Stomach (tissue), 8 donors: ENCODE measurements at regions not wholly inside any gene's neighbourhood (a gene's known extent, or its start where the extent isn't known, plus 50 kb on each side); places are given as distances from the start of the nearest gene placed in this dataset.
"Not testable (repeated sequence)": the region's sequence is repeated elsewhere in the genome, so short reads cannot be mapped to it uniquely, and the experiment has no call there.

Source experiments
- DNase-seq, 2 donors: peaks; one replicate each; pipeline versions ENCODE4 v3.0.0 to v3.0.0-alpha.2; 2013 to 2019
- H3K27ac ChIP-seq, 5 donors: fragments of 200-600 bp in 4 of 5; sonication (generic) in 4 of 5; one replicate each; pipeline ENCODE4 v1.5.1; 2013 to 2019; ENCODE audit warnings: mild to moderate bottlenecking in 1 of 5, moderate library complexity in 1 of 5
- H3K27me3 ChIP-seq, 3 donors: fragments of 200-600 bp; sonication (generic); one replicate each; pipeline ENCODE4 v1.5.1; 2017 to 2019; ENCODE audit warnings: mixed run types in 1 of 3
- H3K36me3 ChIP-seq, 4 donors: fragments of 200-600 bp; sonication (generic); 1 replicate in 3 of 4; 2 replicates in 1 of 4; pipeline ENCODE4 v1.5.1; 2016 to 2019
- H3K4me1 ChIP-seq, 4 donors: fragments of 200-600 bp; sonication (generic); one replicate each; pipeline ENCODE4 v1.5.1; 2016 to 2019
- H3K4me3 ChIP-seq, 4 donors: fragments of 200-600 bp; sonication (generic) in 3 of 4; one replicate each; pipeline ENCODE4 v1.5.1; 2016 to 2019; ENCODE audit warnings: mild to moderate bottlenecking in 1 of 4
- H3K9me3 ChIP-seq, 4 donors: fragments of 200-600 bp; sonication (generic); one replicate each; pipeline ENCODE4 v1.5.1; 2016 to 2019
- EP300 ChIP-seq: sonication (generic); formaldehyde crosslinking; IDR thresholded peaks from one replicate; pipeline ENCODE4 v1.6.1; 2017; ENCODE audit warnings: antibody characterized with exemption
- POLR2A ChIP-seq, 4 donors: fragments of 450-650 bp; IDR thresholded peaks; one replicate each; pipeline ENCODE4 v1.6.1; 2016; ENCODE audit warnings: antibody characterized with exemption in 4 of 4, control low read depth in 2 of 4, mild to moderate bottlenecking in 1 of 4, moderate library complexity in 1 of 4
- POLR2AphosphoS5 ChIP-seq, 3 donors: sonication (generic); formaldehyde crosslinking; IDR thresholded peaks; one replicate each; pipeline ENCODE4 v1.6.1; 2016; ENCODE audit warnings: antibody characterized with exemption in 3 of 3
- WGBS, 5 donors: extraction: QIAGEN DNeasy Blood & Tissue Kit in 3 of 5; methylation state at CpG; one replicate each; pipeline versions ENCODE4 v1.1.5 to v1.1.7; 2013 to 2018; 5-methylcytosine and 5-hydroxymethylcytosine counted together
- intact Hi-C: fragments of 100-400 bp; cut with DNase I; formaldehyde crosslinking; loops from one replicate; pipeline ENCODE4 v1.15.1; 2023; ENCODE audit warnings: low total_unique reads
- TF ChIP-seq, protein P1 (sequence below), 7 experiments: fragments of 450-650 bp in 4 of 7; fragments of 200-600 bp in 3 of 7; sonication (generic) in 3 of 7; IDR thresholded peaks; one replicate each; pipeline ENCODE4 v1.5.1; 2016 to 2019; ENCODE audit warnings: antibody characterized with exemption in 7 of 7, control low read depth in 2 of 7, mild to moderate bottlenecking in 1 of 7
- donor health status: healthy with polysubstance abuse.
- donor health status: Bipolar disorder and iron deficiency.
- donor health status: healthy.

DNA sequence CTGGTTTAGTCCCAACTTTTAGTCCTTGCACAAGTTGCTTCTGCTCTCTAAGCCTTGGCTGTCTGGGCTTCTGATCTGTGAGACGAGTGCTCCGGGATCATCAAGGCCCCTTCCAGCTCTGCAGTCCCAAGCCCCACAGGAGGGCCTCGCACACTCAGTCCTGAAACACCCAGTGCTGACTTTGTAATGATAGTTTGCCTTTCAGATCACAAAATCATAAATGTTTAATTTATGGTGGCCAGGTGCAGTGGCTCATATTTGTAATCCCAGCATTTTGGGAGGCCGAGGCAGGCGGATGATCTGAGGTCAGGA is 95.9 kb upstream of the SLC25A48 start:
- TF ChIP-seq EP300 (no peak), POLR2A (IDR thresholded peaks at IDR 0.05) (no peak), POLR2AphosphoS5 (IDR thresholded peaks at IDR 0.05) (no peak)
- TF ChIP-seq, protein P1, sequence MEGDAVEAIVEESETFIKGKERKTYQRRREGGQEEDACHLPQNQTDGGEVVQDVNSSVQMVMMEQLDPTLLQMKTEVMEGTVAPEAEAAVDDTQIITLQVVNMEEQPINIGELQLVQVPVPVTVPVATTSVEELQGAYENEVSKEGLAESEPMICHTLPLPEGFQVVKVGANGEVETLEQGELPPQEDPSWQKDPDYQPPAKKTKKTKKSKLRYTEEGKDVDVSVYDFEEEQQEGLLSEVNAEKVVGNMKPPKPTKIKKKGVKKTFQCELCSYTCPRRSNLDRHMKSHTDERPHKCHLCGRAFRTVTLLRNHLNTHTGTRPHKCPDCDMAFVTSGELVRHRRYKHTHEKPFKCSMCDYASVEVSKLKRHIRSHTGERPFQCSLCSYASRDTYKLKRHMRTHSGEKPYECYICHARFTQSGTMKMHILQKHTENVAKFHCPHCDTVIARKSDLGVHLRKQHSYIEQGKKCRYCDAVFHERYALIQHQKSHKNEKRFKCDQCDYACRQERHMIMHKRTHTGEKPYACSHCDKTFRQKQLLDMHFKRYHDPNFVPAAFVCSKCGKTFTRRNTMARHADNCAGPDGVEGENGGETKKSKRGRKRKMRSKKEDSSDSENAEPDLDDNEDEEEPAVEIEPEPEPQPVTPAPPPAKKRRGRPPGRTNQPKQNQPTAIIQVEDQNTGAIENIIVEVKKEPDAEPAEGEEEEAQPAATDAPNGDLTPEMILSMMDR (IDR thresholded peaks at IDR 0.05), result no peak
- intact Hi-C loops, result no loop called here

DNA sequence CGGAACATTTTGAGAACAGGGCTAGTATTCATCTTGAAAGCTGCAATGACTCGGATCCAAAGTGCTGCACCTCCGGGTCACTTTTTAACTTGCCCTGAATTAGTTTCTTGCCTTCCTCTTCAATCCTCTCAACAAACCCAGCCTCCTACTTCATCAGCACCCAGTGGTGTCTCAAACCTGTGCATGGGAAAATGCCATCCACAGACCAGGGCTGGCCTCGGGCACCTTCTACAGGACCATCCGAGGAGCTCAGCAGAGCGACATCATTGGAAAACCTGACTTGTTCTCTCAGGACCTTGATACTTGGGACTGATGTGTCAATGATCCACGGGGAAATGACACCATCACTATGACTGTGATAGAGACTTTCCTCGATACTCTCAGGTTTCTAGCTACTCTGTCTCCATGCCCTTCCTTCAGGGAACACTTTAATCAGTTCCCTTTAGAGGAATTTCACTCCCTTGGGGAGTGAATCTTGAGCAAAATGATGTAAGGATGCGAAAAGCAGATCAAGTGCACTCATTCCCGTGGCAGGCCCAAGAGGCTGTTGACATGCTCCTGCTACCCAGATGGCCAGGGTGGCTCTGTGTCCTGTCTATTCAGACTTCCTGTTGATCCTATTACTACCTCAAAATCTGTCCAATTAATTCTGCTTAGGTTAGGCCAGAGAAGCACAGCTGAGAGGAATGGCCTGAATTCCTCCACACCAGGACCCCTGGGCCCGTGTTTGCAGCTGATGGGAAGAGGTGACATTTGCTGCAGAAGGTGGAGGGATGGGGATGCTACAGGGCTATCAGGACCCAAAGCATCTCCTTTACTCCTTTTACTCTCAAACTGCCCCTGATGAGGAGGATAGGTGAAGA is 96.5 kb upstream of the SLC25A48 start:
- Histone ChIP-seq H3K36me3 (no peaks in the 10 kb centered on the region), H3K27ac (no peak overlapping the region), H3K4me1 (no peaks in the 10 kb centered on the region), H3K4me3 (no peak overlapping the region), H3K9me3 (no peaks in the 10 kb centered on the region), H3K27me3 (no peaks in the 10 kb centered on the region)
- DNase-seq, result no peak
- intact Hi-C loops, result no loop called here
- TF ChIP-seq EP300 (no peak), POLR2AphosphoS5 (IDR thresholded peaks at IDR 0.05) (no peak), POLR2A (IDR thresholded peaks at IDR 0.05) (no peak)
- TF ChIP-seq, protein P1 (IDR thresholded peaks at IDR 0.05), result no peak
- whole genome bisulfite sequencing, 5 donors, result 79 to 87% (median 85%) methylated on average over 11 of the region's 11 CpGs

More for the DNA sequence above, 95.9 kb upstream of the SLC25A48 start:
- H3K4me3 ChIP-seq, result no peak overlapping the region
- no peaks in the 10 kb centered on the region for H3K36me3 ChIP-seq
- H3K4me1 ChIP-seq, result no peaks in the 10 kb centered on the region
- no peak for DNase-seq
- no peak overlapping the region for H3K27ac ChIP-seq
- WGBS, 5 donors, result 80 to 98% (median 91%) methylated on average over 5 of the region's 5 CpGs
- no peaks in the 10 kb centered on the region for H3K9me3 ChIP-seq
- no peaks in the 10 kb centered on the region for H3K27me3 ChIP-seq

DNA sequence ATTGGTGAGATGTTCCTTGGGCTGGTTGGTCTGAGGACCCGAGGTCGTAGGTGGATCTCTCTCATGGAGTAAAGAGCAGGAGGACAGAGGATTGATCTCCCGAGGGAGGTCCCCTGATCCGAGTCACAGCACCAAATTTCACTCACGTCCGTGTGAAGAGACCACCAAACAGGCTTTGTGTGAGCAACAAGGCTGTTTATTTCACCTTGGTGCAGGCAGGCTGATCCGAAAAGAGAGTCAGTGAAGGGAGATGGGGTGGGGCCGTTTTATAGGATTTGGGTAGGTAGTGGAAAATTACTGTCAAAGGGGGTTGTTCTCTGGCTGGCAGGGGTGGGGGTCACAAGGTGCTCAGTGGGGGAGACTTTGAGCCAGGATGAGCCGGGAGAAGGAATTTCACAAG is 97.5 kb upstream of the SLC25A48 start:
- intact Hi-C loops, H3K4me1 ChIP-seq: not testable (repeated sequence)
- 58 to 70% (median 65%) methylated on average over 9 of the region's 9 CpGs for WGBS, 5 donors

DNA sequence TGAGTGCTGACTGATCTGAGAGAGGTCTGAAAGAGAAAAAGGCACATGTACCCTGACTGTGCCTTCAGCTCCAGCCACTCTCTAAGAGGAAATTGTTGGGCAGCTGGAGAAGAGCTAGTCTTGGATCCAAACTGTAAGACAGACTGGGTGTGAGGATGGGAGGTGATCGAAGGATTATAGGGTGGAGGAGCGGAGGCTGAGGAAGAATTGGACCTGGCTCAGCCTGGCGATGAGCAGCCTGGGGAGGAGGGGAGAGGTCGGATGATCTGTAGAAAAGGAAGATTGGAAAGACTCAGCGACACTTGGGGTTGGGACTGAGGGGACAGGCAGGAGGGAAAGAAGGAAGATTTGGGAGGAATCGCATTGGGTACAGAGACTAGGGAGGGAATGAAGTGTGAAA is 98.6 kb upstream of the SLC25A48 start:
- H3K4me3 ChIP-seq, result no peak overlapping the region
- no peak for DNase-seq
- no peaks in the 10 kb centered on the region for H3K27me3 ChIP-seq
- intact Hi-C loops, result no loop called here
- H3K4me1 ChIP-seq, result no peaks in the 10 kb centered on the region
- 88 to 94% (median 91%) methylated on average over 6 of the region's 6 CpGs for WGBS, 5 donors
- H3K36me3 ChIP-seq, result no peaks in the 10 kb centered on the region
- H3K9me3 ChIP-seq, result no peaks in the 10 kb centered on the region
- no peak overlapping the region for H3K27ac ChIP-seq
- TF ChIP-seq, protein P1 (IDR thresholded peaks at IDR 0.05), result no peak
- TF ChIP-seq POLR2A (IDR thresholded peaks at IDR 0.05) (no peak), EP300 (no peak), POLR2AphosphoS5 (IDR thresholded peaks at IDR 0.05) (no peak)

More for the DNA sequence above, 97.5 kb upstream of the SLC25A48 start:
- H3K27me3 ChIP-seq, H3K27ac ChIP-seq, DNase-seq, H3K36me3 ChIP-seq, H3K9me3 ChIP-seq, H3K4me3 ChIP-seq: not testable (repeated sequence)

DNA sequence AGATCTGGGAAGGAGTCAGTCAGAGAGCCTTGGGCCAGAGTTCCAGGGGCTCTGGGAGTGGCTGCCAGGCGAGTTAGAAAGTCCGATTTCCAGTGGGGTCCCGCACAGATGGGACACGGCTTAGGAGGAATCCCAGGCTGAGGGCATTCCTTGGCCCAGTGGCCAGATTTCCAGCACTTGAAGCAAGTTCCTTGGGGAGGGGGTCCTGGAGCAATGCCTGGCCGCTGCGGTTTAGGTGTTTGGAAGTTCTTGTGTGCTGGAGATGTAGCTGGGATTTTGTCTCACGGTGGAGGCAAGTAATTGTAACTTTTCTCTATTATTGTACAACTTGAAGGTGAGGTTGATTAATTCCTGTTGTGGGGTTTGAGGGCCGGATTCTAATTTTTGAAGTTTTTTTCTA is 99.5 kb upstream of the SLC25A48 start:
- H3K27ac ChIP-seq, H3K36me3 ChIP-seq, intact Hi-C loops, H3K27me3 ChIP-seq, H3K9me3 ChIP-seq, H3K4me3 ChIP-seq, H3K4me1 ChIP-seq, DNase-seq: not testable (repeated sequence)
- 85 to 93% (median 90%) methylated on average over 7 to 8 of the region's 8 CpGs for WGBS, 5 donors

DNA sequence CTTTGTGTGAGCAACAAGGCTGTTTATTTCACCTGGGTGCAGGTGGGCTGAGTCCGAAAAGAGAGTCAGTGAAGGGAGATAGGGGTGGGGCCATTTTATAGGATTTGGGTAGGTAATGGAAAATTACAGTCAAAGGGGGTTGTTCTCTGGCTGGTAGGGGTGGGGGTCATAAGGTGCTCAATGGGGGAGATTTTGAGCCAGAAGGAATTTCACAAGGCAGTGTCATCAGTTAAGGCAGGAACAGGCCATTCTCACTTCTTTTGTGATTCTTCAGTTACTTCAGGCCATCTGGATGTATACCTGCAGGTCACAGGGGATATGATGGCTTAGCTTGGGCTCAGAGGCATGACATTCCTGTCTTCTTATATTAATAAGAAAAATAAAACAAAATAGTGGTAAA is 103.4 kb upstream of the SLC25A48 start:
- intact Hi-C loops, H3K27ac ChIP-seq, H3K4me1 ChIP-seq, H3K36me3 ChIP-seq, H3K4me3 ChIP-seq, H3K27me3 ChIP-seq, H3K9me3 ChIP-seq, DNase-seq: not testable (repeated sequence)
- 70 to 93% (median 81%) methylated on average over 1 of the region's 1 CpG for WGBS, 5 donors

DNA sequence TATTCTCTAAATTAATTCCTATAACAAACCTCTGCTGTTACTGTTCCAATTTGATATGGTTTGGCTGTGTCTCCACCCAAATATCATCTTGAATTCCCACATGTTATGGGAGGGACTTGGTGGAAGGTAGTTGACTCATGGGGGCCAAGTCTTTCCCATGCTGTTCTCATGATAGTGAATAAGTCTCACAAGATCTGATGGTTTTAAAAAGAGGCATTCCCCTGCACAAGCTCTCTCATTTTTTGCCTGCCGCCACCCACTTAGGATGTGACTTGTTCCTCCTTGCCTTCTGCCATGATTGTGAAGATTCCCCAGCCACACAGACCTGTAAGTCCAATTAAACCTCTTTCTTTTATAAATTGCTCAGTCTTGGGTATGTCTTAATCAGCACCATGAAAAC is 104.3 kb upstream of the SLC25A48 start:
- H3K27me3 ChIP-seq, H3K4me1 ChIP-seq, H3K4me3 ChIP-seq, H3K27ac ChIP-seq, H3K9me3 ChIP-seq, DNase-seq, intact Hi-C loops, H3K36me3 ChIP-seq: not testable (repeated sequence)
- 89 to 96% (median 91%) methylated on average over 1 of the region's 1 CpG for WGBS, 5 donors
